H1 (cell line): ENCODE measurements at regions not wholly inside any gene's neighbourhood (a gene's known extent, or its start where the extent isn't known, plus 50 kb on each side); places are given as distances from the start of the nearest gene placed in this dataset.

Experiments
- CEBPB ChIP-seq: IDR thresholded peaks from 2 replicates; pipeline ENCODE4 v1.6.1; 2012; ENCODE audit warnings: low read depth, low read length
- E2F6 ChIP-seq: IDR thresholded peaks from 2 replicates; pipeline ENCODE4 v1.6.1; 2012; ENCODE audit warnings: inconsistent platforms
- EGR1 ChIP-seq: IDR thresholded peaks from 2 replicates; pipeline ENCODE4 v1.6.1; 2011; ENCODE audit warnings: low read depth, low read length, borderline replicate concordance
- HDAC6 ChIP-seq: IDR thresholded peaks from one replicate; pipeline ENCODE4 v1.7.1; 2012; ENCODE audit warnings: low read depth, mild to moderate bottlenecking, inconsistent platforms, low read length, moderate library complexity
- JUN ChIP-seq: IDR thresholded peaks from 2 replicates; pipeline ENCODE4 v1.6.1; 2011; ENCODE audit warnings: low read depth, mild to moderate bottlenecking, improper control_type of control experiment, low read length
- JUND ChIP-seq: IDR thresholded peaks from 2 replicates; pipeline ENCODE4 v1.6.1; 2011; ENCODE audit warnings: mild to moderate bottlenecking, improper control_type of control experiment, low read length
- POLR2A ChIP-seq, 2 experiments: IDR thresholded peaks; 1 replicate in 1 of 2; 2 replicates in 1 of 2; pipeline ENCODE4 v1.6.1; 2011; ENCODE audit warnings: low read depth in 2 of 2, low read length in 2 of 2, mild to moderate bottlenecking in 2 of 2; ENCODE audit errors: control extremely low read depth in 1 of 2
- TAF7 ChIP-seq: optimal IDR thresholded peaks from 2 replicates; pipeline ENCODE3; 2011; ENCODE audit warnings: low read depth, mild to moderate bottlenecking, inconsistent platforms, low read length, moderate library complexity, borderline replicate concordance
- USF2 ChIP-seq: IDR thresholded peaks from 2 replicates; pipeline ENCODE4 v1.6.1; 2011; ENCODE audit warnings: low read length, improper control_type of control experiment
- TF ChIP-seq, protein P1 (sequence below): fragments of 300-600 bp; sonication (generic); IDR thresholded peaks from 2 replicates; pipeline ENCODE4 v1.7.1; 2012; ENCODE audit warnings: low read length, moderate library complexity, mild to moderate bottlenecking, inconsistent platforms; ENCODE audit not compliant: insufficient replicate concordance

- TF ChIP-seq, protein P1, sequence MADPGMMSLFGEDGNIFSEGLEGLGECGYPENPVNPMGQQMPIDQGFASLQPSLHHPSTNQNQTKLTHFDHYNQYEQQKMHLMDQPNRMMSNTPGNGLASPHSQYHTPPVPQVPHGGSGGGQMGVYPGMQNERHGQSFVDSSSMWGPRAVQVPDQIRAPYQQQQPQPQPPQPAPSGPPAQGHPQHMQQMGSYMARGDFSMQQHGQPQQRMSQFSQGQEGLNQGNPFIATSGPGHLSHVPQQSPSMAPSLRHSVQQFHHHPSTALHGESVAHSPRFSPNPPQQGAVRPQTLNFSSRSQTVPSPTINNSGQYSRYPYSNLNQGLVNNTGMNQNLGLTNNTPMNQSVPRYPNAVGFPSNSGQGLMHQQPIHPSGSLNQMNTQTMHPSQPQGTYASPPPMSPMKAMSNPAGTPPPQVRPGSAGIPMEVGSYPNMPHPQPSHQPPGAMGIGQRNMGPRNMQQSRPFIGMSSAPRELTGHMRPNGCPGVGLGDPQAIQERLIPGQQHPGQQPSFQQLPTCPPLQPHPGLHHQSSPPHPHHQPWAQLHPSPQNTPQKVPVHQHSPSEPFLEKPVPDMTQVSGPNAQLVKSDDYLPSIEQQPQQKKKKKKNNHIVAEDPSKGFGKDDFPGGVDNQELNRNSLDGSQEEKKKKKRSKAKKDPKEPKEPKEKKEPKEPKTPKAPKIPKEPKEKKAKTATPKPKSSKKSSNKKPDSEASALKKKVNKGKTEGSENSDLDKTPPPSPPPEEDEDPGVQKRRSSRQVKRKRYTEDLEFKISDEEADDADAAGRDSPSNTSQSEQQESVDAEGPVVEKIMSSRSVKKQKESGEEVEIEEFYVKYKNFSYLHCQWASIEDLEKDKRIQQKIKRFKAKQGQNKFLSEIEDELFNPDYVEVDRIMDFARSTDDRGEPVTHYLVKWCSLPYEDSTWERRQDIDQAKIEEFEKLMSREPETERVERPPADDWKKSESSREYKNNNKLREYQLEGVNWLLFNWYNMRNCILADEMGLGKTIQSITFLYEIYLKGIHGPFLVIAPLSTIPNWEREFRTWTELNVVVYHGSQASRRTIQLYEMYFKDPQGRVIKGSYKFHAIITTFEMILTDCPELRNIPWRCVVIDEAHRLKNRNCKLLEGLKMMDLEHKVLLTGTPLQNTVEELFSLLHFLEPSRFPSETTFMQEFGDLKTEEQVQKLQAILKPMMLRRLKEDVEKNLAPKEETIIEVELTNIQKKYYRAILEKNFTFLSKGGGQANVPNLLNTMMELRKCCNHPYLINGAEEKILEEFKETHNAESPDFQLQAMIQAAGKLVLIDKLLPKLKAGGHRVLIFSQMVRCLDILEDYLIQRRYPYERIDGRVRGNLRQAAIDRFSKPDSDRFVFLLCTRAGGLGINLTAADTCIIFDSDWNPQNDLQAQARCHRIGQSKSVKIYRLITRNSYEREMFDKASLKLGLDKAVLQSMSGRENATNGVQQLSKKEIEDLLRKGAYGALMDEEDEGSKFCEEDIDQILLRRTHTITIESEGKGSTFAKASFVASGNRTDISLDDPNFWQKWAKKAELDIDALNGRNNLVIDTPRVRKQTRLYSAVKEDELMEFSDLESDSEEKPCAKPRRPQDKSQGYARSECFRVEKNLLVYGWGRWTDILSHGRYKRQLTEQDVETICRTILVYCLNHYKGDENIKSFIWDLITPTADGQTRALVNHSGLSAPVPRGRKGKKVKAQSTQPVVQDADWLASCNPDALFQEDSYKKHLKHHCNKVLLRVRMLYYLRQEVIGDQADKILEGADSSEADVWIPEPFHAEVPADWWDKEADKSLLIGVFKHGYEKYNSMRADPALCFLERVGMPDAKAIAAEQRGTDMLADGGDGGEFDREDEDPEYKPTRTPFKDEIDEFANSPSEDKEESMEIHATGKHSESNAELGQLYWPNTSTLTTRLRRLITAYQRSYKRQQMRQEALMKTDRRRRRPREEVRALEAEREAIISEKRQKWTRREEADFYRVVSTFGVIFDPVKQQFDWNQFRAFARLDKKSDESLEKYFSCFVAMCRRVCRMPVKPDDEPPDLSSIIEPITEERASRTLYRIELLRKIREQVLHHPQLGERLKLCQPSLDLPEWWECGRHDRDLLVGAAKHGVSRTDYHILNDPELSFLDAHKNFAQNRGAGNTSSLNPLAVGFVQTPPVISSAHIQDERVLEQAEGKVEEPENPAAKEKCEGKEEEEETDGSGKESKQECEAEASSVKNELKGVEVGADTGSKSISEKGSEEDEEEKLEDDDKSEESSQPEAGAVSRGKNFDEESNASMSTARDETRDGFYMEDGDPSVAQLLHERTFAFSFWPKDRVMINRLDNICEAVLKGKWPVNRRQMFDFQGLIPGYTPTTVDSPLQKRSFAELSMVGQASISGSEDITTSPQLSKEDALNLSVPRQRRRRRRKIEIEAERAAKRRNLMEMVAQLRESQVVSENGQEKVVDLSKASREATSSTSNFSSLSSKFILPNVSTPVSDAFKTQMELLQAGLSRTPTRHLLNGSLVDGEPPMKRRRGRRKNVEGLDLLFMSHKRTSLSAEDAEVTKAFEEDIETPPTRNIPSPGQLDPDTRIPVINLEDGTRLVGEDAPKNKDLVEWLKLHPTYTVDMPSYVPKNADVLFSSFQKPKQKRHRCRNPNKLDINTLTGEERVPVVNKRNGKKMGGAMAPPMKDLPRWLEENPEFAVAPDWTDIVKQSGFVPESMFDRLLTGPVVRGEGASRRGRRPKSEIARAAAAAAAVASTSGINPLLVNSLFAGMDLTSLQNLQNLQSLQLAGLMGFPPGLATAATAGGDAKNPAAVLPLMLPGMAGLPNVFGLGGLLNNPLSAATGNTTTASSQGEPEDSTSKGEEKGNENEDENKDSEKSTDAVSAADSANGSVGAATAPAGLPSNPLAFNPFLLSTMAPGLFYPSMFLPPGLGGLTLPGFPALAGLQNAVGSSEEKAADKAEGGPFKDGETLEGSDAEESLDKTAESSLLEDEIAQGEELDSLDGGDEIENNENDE: no peak
- TF ChIP-seq JUN: no peak
- no peak for TF ChIP-seq POLR2A (IDR thresholded peaks at IDR 0.05; ENCODE audit: control extremely low read depth in 1 of 2, low read depth in 2 of 2, low read length in 2 of 2)
- TF ChIP-seq TAF7: no peak
- TF ChIP-seq EGR1: no peak
- TF ChIP-seq HDAC6: no peak
- TF ChIP-seq JUND: no peak
- TF ChIP-seq CEBPB: no peak
- TF ChIP-seq USF2: no peak
- no peak for TF ChIP-seq E2F6
Measured at GRCh38 chr11:93957397-93957952, 63.7 kb upstream of the HEPHL1 start (continued).
